ENCODE measurements at regions not wholly inside any gene's neighbourhood (a gene's known extent, or its start where the extent isn't known, plus 50 kb on each side); places are given as distances from the start of the nearest gene placed in this dataset.

DNA sequence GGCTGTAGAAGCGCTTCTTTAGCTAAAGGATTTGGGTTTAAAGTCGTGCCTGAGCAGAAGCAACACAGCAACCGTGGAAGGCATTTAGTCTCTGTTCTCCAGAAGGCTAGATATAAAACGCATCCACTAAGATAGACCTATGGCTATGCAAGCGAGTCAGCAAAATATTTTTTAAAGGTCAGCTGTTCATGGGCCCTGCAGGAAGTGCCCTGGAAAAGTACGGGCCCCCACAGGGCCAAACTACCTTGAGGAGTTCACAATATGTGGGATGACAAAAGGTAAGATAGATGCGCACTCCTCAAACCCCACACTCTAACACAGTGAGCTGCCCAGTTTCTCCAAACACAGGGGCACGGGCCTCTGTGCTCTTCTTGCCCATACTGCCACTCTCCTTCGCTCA, 261.6 kb downstream of the VPS13C start:
- no peak overlapping the region for H3K4me3 ChIP-seq (ENCODE audit: low read length)
- no peak for DNase-seq (ENCODE audit: low read depth, low spot score)

DNA sequence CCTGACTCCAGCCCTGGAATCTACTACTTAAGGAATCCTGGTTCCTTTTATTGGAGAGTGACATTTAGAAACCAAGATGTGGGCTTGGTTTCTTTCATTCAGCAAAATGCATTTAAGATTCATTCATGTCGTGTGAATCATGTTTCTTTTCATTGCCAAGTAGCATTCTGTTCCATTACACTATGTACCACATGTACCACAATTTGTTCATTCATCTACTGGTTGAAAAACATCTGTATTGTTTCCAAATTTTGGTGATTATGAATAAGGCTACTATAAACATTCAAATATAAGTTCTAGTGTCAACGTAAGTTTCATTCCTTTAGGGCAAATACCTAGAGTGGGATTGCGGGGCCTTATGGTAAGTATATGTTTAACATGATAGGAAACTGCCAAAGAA, 264.2 kb downstream of the VPS13C start:
- DNase-seq (ENCODE audit: low read depth, low spot score), result no peak
- no peak overlapping the region for H3K4me3 ChIP-seq (ENCODE audit: low read length)

DNA sequence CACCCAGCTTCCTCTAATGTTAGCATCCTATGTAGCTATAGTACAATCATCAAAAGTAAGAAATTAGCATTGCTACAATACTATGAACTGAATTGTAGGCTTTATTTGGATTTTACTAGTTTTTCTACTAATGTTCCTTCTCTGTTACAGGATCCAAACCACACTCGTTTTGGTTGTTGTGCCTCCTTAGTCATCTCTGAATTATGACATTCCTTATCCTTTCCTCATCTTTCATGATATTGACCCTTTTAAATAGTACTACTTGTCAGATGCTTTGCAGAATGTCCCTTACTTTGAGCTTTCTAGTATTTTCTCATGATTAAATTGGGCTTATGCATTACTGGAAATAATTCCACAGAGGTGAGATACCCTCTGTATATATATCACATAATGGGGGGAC, 265.4 kb downstream of the VPS13C start:
- DNase-seq (ENCODE audit: low read depth, low spot score), result no peak
- H3K4me3 ChIP-seq (ENCODE audit: low read length), result no peak overlapping the region

DNA sequence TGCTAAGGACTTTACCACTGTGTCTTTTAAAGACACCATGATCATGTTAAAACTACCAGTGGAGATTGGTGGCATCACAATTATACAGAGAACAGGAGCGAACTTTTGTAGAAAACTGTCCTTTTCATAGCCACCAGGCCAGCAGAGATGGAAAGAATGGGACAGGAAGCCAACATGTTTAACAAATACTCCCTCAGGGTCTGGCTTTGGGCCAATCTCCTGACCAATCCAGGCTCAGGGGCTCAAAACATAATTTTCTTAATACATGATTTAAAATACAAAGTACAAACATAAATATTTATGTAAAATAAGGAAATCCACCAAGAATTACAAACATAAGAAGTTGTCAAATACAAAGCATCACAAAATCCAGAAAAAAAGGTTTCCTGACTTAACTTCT, 266.0 kb downstream of the VPS13C start:
- DNase-seq (ENCODE audit: low read depth, low spot score), result no peak
- no peak overlapping the region for H3K4me3 ChIP-seq (ENCODE audit: low read length)

GRCh38 chr15:61784734-61785133, 275.5 kb downstream of the VPS13C start:
- no peak overlapping the region for H3K4me3 ChIP-seq (ENCODE audit: low read length)
- no peak for DNase-seq (ENCODE audit: low read depth, low spot score)

- no peak for DNase-seq (ENCODE audit: low read depth, low spot score)
- H3K4me3 ChIP-seq (ENCODE audit: low read length), result no peak overlapping the region
Observed at GRCh38 chr15:61780278-61780980, 279.8 kb downstream of the VPS13C start.

GRCh38 chr15:61777689-61778088, 282.6 kb downstream of the VPS13C start:
- no peak for DNase-seq (ENCODE audit: low read depth, low spot score)
- no peak overlapping the region for H3K4me3 ChIP-seq (ENCODE audit: low read length)

DNA sequence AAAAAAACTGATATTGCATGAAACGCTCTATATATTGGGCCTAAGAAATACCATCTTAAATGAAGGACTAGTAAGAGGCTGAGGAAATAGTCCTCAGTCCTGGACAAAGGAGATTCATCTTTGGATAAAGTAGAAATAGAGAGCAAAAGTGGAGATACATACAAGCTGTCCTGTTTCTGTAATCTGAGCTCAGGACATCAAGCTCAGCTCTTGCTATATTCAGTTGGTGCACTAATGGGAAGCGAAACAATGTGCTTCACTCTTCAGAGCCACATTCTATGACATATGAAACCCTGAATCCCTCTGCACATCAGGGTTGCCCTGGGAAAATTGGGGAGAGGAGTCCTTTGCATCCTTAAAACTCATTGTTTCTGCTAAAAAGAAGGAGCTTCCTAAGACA, 290.7 kb downstream of the VPS13C start:
- H3K4me3 ChIP-seq (ENCODE audit: low read length), result no peak overlapping the region

DNA sequence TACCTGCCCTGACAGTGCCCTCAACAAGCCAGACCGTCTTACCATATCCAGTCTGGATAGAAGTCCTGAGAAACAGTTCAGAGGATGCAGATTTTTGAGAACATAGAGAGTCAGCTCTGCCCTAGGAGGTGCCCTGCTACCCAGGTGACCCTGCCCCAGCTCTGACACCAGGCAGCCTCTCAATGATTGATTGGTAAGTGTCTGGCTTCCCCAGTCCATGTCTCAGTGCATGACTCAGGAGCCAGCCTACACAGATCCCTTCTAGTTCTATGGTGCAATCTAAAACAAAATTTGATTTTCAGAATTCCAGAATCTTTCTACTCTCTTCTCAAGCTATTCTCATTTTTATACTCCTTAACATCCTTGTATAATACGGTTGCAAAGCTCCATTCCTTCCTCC, 292.1 kb downstream of the VPS13C start:
- no peak overlapping the region for H3K4me3 ChIP-seq (ENCODE audit: low read length)
- DNase-seq (ENCODE audit: low read depth, low spot score), result no peak

More for the DNA sequence above, 290.7 kb downstream of the VPS13C start:
- DNase-seq (ENCODE audit: low read depth, low spot score), result no peak

- H3K4me3 ChIP-seq (ENCODE audit: low read length), result no peak overlapping the region
- no peak for DNase-seq (ENCODE audit: low read depth, low spot score)
Observed at GRCh38 chr15:61764981-61765380, 295.3 kb downstream of the VPS13C start.

- no peak overlapping the region for H3K4me3 ChIP-seq (ENCODE audit: low read length)
- DNase-seq (ENCODE audit: low read depth, low spot score), result no peak
Observed at GRCh38 chr15:61764141-61764540, 296.1 kb downstream of the VPS13C start.

- no peak overlapping the region for H3K4me3 ChIP-seq (ENCODE audit: low read length)
- no peak for DNase-seq (ENCODE audit: low read depth, low spot score)
Observed at GRCh38 chr15:61762676-61763075, 297.6 kb downstream of the VPS13C start.

DNA sequence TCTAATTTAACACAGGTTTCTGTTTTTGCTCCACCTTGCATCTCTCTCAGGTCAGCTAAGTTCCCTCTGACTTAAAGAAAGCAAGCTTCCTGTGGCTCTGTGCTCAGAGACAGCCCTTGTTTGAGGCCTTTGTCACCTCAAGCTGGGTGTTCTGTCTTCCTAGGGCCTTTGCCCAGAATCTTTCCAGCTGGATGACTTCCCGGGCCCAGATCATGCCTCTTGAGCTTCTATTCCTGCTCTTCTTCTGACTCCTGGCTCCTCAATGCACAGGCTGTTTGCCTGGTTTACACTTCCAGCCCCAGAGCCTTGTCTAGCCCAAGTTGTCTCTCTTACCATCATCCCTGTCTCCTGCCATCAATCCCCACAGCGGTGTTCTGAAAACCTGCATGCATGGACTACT, 300.6 kb downstream of the VPS13C start:
- DNase-seq (ENCODE audit: low read depth, low spot score), result no peak
- H3K4me3 ChIP-seq (ENCODE audit: low read length), result no peak overlapping the region

DNA sequence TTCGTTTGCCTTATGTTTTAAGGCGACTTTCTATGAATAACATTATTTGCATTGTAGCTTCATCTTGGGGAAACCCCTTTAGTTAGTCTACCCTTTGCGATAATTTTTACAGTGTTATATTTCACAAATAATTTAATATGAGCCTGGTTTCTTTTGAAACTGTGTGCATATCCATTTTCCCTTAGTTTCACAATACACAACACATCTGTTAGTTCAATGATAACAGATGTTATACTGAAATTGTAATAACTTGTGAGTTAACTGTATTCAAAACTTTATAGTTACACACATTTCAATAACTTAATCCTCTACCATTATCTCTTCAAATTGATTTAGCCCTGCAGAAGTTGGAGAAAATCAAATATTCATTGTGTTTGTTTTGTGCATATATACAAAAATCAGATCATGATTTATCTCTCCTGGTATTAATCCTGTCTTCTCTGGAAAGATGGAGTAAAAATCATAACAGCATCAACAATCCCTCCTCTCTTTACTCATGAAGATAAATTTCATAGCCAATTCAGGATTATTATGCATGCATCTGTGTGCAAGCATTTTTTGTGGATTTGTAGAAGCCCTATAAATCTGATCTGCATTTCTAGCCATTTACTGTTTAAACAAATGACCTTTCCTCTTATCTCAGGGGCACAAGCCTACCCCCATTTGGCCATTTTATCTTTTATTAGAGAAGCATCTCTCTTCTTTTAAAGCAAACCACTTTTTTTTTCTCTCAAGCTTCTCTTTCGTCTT, 304.0 kb downstream of the VPS13C start:
- no peak overlapping the region for H3K4me3 ChIP-seq (ENCODE audit: low read length)
- no peak for DNase-seq (ENCODE audit: low read depth, low spot score)

GRCh38 chr15:61755467-61755866, 304.8 kb downstream of the VPS13C start:
- DNase-seq (ENCODE audit: low read depth, low spot score), result no peak

DNA sequence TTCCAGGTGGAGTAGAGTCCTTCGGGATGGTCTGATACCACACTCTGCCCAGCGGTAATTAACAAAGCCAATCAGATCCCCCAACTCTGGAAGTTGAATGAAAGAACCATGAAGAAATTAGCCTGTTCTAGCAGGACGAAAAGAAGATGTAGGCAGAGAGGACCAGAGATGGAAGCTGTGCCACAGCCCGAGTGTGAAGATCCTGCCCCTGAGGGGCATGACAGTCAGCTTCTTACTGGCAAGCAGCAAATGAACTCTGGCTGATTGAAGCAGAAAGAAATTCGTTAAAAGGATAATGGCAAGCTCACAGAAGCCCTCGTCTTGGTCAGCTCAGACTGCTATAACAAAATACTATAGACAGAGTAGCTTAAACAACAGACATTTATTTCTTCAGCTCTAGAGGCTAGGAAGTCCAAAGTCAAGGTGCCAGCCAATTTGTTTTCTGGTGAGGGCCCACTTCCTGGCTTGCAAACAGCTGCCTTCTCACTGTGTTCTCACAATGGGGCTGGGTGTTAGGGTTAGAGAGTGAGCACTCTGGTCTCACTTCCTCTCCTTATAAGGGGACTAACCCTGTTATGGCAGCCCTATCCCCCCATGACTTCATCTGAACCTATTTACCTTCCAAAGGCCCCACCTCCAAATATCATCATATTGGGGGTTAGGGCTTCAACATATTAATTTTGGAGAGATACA, 307.1 kb downstream of the VPS13C start:
- no peak overlapping the region for H3K4me3 ChIP-seq (ENCODE audit: low read length)
- peak; percentile 10 for DNase-seq (ENCODE audit: low read depth, low spot score)

More at GRCh38 chr15:61755467-61755866, 304.8 kb downstream of the VPS13C start:
- H3K4me3 ChIP-seq (ENCODE audit: low read length), result no peak overlapping the region

- H3K4me3 ChIP-seq (ENCODE audit: low read length), result no peak overlapping the region
- DNase-seq (ENCODE audit: low read depth, low spot score), result peak; percentile 8
Observed at GRCh38 chr15:61752001-61752400, 308.2 kb downstream of the VPS13C start.

DNA sequence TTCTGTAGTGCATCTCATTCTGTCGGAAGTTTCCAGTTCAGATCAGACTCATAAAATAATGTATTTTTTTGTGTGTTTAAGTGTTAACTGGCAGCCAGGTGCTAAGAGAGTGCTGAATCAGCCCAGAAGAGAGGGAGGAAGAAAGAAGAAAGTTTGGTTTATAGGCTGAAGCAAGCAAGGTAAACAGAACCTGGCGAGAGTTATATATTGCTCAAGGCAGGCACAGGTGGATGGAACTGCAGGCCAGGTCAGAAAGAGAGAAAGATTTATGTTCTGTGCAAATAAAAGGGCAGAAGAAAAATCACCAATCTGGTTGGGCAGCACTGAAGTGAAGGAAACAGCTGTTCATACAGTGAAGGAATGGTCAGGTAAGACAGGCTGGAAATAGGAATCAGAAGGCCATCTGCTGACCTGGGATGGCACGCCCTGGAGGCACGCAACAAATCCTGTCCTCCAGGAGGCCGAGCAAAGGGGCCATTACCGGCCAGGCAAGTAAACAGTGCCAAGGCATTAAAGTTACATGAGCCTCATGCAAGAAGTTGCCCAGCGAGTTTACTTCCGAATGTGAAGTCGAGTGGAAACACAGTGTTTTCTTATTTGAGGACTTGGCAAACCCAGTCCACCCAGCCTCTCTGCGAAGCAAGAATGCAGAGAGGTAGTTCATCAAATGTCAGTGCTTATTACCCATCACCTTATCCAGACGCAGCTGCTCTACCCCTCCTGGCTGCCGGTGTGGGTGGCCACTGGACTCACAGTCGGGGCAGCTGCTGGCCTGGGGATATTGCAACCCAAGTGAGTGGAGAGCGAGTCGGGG, 309.8 kb downstream of the VPS13C start:
- no peak overlapping the region for H3K4me3 ChIP-seq (ENCODE audit: low read length)
- no peak for DNase-seq (ENCODE audit: low read depth, low spot score)

DNA sequence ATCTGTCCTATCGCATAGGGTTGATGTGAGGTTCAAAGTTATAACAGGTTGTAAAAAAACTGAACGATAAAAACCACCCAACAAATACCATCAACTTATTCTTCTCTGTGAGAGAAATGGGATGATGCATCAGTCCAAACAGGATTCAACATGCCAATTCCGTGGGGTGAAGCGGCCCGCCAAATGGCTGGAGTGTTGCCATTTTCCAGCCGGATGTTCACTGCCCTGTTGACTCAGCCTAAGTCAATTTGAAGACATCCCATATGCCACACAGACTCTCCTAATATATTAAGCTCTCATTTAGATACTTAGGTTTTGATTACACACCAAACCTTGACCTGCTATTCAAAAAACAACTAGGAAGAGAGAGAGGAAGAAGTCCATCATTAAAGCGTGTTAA, 311.1 kb downstream of the VPS13C start:
- DNase-seq (ENCODE audit: low read depth, low spot score), result no peak
- no peak overlapping the region for H3K4me3 ChIP-seq (ENCODE audit: low read length)

Measured in Jurkat, Clone E6-1 (cell line).